ENCODE measurements at regions not wholly inside any gene's neighbourhood (a gene's known extent, or its start where the extent isn't known, plus 50 kb on each side); places are given as distances from the start of the nearest gene placed in this dataset.

GRCh38 chr1:201661823-201662359, 123.0 kb downstream of the NAV1 start:
- no peak for TF ChIP-seq CTCF (IDR thresholded peaks at IDR 0.05; ENCODE audit: unreplicated experiment)

GRCh38 chr1:201662646-201663045, 123.7 kb downstream of the NAV1 start:
- Mint-ChIP-seq H3K36me3 (ENCODE audit: insufficient read depth, unreplicated experiment) (no peaks in the 10 kb centered on the region), H3K27ac (ENCODE audit: unreplicated experiment) (no peak overlapping the region), H3K9me3 (ENCODE audit: low read depth, unreplicated experiment) (no peaks in the 10 kb centered on the region), H3K4me3 (ENCODE audit: low read depth, unreplicated experiment) (no peak overlapping the region), H3K4me1 (ENCODE audit: low read depth, unreplicated experiment) (no peaks in the 10 kb centered on the region), H3K27me3 (ENCODE audit: unreplicated experiment) (peaks cover 59% of the 10 kb centered on the region)
- CTCF ChIA-PET, result no interaction called here
- TF ChIP-seq CTCF (IDR thresholded peaks at IDR 0.05; ENCODE audit: unreplicated experiment), result no peak
- no TSS peak for BruUV-seq (replicated peaks)
- intact Hi-C loops (cut with micrococcal nuclease; ENCODE audit: unreplicated experiment), result no loop called here
- no peak for DNase-seq

More at GRCh38 chr1:201661823-201662359, 123.0 kb downstream of the NAV1 start:
- CTCF ChIA-PET, result no interaction called here
- peaks cover 59% of the 10 kb centered on the region for H3K27me3 Mint-ChIP-seq (ENCODE audit: unreplicated experiment)
- no peaks in the 10 kb centered on the region for H3K4me1 Mint-ChIP-seq (ENCODE audit: low read depth, unreplicated experiment)
- H3K9me3 Mint-ChIP-seq (ENCODE audit: low read depth, unreplicated experiment), result no peaks in the 10 kb centered on the region
- no peaks in the 10 kb centered on the region for H3K36me3 Mint-ChIP-seq (ENCODE audit: insufficient read depth, unreplicated experiment)
- H3K4me3 Mint-ChIP-seq (ENCODE audit: low read depth, unreplicated experiment), result no peak overlapping the region
- no peak overlapping the region for H3K27ac Mint-ChIP-seq (ENCODE audit: unreplicated experiment)
- intact Hi-C loops (cut with micrococcal nuclease; ENCODE audit: unreplicated experiment), result no loop called here
- no peak for DNase-seq
- BruUV-seq (replicated peaks), result no TSS peak

- CTCF ChIA-PET, result no interaction called here
- intact Hi-C loops (cut with micrococcal nuclease; ENCODE audit: unreplicated experiment), result no loop called here
These were observed 124.7 kb downstream of the NAV1 start for GRCh38 chr1:201663491-201664113.

GRCh38 chr1:201665036-201665435, 126.1 kb downstream of the NAV1 start:
- Mint-ChIP-seq H3K36me3 (ENCODE audit: insufficient read depth, unreplicated experiment) (no peaks in the 10 kb centered on the region), H3K27ac (ENCODE audit: unreplicated experiment) (no peak overlapping the region), H3K4me3 (ENCODE audit: low read depth, unreplicated experiment) (no peak overlapping the region), H3K9me3 (ENCODE audit: low read depth, unreplicated experiment) (no peaks in the 10 kb centered on the region), H3K27me3 (ENCODE audit: unreplicated experiment) (peaks cover 39% of the 10 kb centered on the region), H3K4me1 (ENCODE audit: low read depth, unreplicated experiment) (no peaks in the 10 kb centered on the region)
- DNase-seq, result no peak
- TF ChIP-seq CTCF (IDR thresholded peaks at IDR 0.05; ENCODE audit: unreplicated experiment), result no peak
- CTCF ChIA-PET, result interaction anchor here (0.6 kb wide), 1 partner anchor 8 kb away, joined by 3 read pairs; no protein-coding TSS in a partner anchor
- intact Hi-C loops (cut with micrococcal nuclease; ENCODE audit: unreplicated experiment), result no loop called here
- BruUV-seq (replicated peaks), result no TSS peak

More at GRCh38 chr1:201663491-201664113, 124.7 kb downstream of the NAV1 start:
- H3K9me3 Mint-ChIP-seq (ENCODE audit: low read depth, unreplicated experiment), result no peaks in the 10 kb centered on the region
- BruUV-seq (replicated peaks), result no TSS peak
- H3K4me1 Mint-ChIP-seq (ENCODE audit: low read depth, unreplicated experiment), result no peaks in the 10 kb centered on the region
- no peaks in the 10 kb centered on the region for H3K36me3 Mint-ChIP-seq (ENCODE audit: insufficient read depth, unreplicated experiment)
- peaks cover 49% of the 10 kb centered on the region for H3K27me3 Mint-ChIP-seq (ENCODE audit: unreplicated experiment)
- no peak for DNase-seq
- TF ChIP-seq CTCF (IDR thresholded peaks at IDR 0.05; ENCODE audit: unreplicated experiment), result no peak
- H3K27ac Mint-ChIP-seq (ENCODE audit: unreplicated experiment), result no peak overlapping the region
- no peak overlapping the region for H3K4me3 Mint-ChIP-seq (ENCODE audit: low read depth, unreplicated experiment)
